ENCODE measurements at regions not wholly inside any gene's neighbourhood (a gene's known extent, or its start where the extent isn't known, plus 50 kb on each side); places are given as distances from the start of the nearest gene placed in this dataset.
"Not testable (repeated sequence)": the region's sequence is repeated elsewhere in the genome, so short reads cannot be mapped to it uniquely, and the experiment has no call there.

DNA sequence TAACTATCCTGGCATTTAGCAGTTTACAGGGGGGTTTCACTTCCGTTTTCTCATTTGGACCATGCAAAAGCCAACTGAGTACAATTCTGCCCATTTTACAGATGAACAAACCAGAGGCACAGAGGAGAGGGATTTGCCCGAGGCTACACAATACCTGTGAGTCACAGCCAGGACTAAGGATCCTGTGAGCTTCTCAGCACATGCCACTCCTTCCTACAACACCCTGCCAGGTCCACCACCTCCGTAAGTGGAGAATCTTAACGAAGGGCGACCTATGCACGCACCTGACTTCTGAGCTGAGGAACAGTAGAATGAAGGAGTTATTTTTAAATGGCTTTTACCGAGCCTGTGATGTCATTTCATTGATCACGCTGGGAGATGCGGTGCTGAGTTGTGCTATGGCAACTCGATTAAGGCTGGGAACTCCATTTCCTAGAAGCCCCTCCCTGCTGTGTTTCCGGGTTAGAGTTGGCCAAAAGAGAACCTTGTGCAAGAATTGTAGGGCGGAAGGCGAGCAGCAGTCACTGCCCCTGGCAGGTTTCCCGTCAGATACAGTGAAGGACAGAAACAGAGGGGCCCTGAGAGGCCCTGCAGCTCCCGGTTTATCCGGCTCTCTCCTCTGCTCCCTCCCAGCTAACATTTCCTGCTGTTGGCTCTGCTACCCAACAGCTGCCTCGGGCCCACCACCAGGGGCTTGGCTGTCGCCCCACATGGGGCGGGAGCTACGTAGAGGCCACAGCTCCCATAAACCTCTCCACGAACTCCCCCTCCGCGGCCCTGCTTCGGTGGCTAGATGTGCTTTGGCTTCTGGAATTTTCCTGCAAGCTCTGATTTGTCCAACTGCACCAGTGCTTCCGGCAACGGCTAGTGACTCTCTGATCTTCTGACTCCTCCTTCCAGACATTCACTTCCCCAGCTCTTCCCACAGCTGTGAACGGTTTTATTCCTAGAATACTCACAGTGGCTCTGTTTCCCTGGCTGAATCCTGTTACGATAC, 75.1 kb upstream of the USP9X start:
- peak; percentile 52 for DNase-seq

DNA sequence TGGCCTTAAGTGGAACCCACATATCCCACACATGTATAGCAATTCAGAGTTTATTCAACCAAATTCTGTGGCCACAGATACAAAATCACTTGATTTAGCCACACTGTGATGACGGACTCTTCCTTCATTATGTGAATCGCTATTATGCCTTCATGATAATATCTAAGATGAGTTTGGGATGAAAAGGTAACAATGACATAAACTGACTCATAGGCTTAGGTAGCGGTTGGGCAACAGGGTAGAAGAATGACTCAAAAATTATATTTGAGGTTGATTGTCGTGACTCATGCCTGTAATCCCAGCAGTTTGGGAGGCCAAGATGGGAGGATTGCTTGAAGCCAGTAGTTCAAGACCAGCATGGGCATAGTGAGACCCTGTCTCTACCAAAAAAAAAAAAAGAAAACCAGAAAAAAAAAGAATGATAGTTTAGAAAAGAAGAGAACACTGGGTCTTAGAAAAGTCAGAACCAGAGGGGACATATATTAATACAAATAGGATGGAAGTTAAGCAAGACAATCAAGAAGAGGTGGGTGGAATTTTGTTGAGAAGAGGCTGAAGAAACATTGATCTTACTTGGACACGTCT, 70.4 kb upstream of the USP9X start:
- DNase-seq = peak; percentile 30

GRCh38 chrX:41017785-41018184, 67.5 kb upstream of the USP9X start:
- DNase-seq = not testable (repeated sequence)

- DNase-seq = not testable (repeated sequence)
These were observed 66.7 kb upstream of the USP9X start for GRCh38 chrX:41018391-41019040.

DNA sequence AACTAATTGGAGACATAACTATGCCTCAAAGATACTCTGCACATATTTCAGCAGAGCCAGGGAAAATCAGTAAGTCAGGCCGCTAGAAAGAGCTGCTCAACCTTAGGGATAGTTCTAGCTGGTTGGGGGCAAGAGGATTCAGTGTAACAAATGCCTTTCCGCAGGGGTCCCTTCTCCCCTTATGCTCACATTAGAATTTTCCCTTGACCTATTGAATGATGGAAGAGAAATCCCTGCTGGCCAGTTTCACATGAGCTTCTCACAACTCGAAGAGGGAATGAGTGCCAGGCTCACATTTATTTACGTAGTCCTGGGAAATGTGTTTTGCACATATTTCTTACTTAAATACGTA, 66.2 kb upstream of the USP9X start:
- no peak for DNase-seq

- DNase-seq = no peak
These were observed 62.7 kb upstream of the USP9X start for GRCh38 chrX:41022566-41022965.

- no peak for DNase-seq
These were observed 62.1 kb upstream of the USP9X start for GRCh38 chrX:41023098-41023497.

GRCh38 chrX:41024335-41024734, 60.9 kb upstream of the USP9X start:
- DNase-seq = not testable (repeated sequence)

- DNase-seq = no peak
These were observed 60.5 kb upstream of the USP9X start for GRCh38 chrX:41024755-41025154.

GRCh38 chrX:41025926-41026701, 59.1 kb upstream of the USP9X start:
- DNase-seq = no peak

DNA sequence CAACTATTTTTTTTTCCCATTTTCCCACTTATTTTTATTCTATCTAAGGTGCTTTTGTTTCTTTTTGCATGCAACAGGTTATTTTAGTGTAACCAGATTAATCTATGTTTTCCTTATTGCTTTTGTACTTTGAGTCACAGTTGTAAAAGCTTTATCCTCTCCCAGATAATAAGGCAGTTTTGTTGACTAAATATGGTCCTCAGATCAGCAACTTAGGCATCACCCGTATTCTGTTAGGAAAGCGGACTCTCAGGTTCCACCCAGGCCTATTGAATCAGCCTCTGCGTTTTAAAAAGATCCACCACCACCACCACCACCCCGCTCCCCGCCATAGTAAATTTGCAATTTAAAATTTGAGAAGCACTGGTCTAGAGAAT, 58.6 kb upstream of the USP9X start:
- no peak for DNase-seq

GRCh38 chrX:41029332-41029731, 55.9 kb upstream of the USP9X start:
- no peak for DNase-seq

DNA sequence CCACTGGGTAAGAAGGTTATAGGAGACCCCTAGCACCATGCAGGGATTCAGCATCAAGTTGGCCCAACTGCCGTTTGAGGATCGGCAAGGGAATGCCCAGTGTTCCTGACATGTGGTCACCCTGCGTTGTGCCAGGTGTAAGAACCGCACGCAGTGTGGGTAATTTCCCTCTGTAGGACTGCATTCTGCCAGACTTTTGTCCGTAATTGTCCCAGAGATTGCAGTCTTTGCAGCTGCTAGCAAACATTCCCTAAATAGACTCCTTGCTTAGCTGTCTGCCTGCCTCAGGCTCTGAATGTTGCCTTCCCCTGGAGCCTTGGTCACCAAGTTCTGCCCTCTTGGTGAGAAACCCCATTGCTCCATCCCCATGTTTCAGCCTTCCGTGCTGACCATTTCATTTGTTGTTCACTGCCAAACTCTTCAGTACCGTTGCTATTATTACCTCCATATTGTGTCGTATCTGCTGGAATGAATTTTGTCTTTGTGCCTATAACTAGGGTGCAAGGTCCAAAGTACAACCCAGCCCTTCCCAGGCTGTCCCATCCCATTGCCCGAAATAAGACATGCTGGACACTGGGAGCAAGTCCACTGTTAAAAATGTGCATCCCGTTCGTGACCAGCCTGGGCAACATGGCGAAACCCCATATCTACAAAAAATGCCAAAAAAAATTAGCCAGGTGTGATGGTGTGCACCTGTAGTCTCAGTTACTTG, 53.8 kb upstream of the USP9X start:
- no peak for DNase-seq

GRCh38 chrX:41033299-41033698, 51.9 kb upstream of the USP9X start:
- DNase-seq = no peak

GRCh38 chrX:41034902-41035301, 50.3 kb upstream of the USP9X start:
- not testable (repeated sequence) for DNase-seq

Data from stimulated activated CD4-positive, alpha-beta T cell treated with anti-CD3 and anti-CD28 coated beads, Interleukin-15, amount 100 ng/mL, for 24 hours (primary cell).